Sigmoid colon (tissue), 6 donors: ENCODE measurements at regions not wholly inside any gene's neighbourhood (a gene's known extent, or its start where the extent isn't known, plus 50 kb on each side); places are given as distances from the start of the nearest gene placed in this dataset.
"Not testable (repeated sequence)": the region's sequence is repeated elsewhere in the genome, so short reads cannot be mapped to it uniquely, and the experiment has no call there.

Source experiments
- DNase-seq: peaks from one replicate; pipeline ENCODE4 v3.0.0-alpha.2; 2019
- H3K27ac ChIP-seq, 4 donors: fragments of 200-600 bp; sonication (generic); one replicate each; pipeline ENCODE4 v1.5.1; 2016 to 2019; ENCODE audit warnings: mild to moderate bottlenecking in 1 of 4
- H3K27me3 ChIP-seq, 3 donors: fragments of 200-600 bp; sonication (generic); one replicate each; pipeline ENCODE4 v1.5.1; 2019; ENCODE audit warnings: mild to moderate bottlenecking in 1 of 3
- H3K36me3 ChIP-seq, 4 donors: fragments of 200-600 bp; sonication (generic); one replicate each; pipeline ENCODE4 v1.5.1; 2016 to 2019
- H3K4me1 ChIP-seq, 4 donors: fragments of 200-600 bp; sonication (generic); one replicate each; pipeline ENCODE4 v1.5.1; 2017 to 2019
- H3K4me3 ChIP-seq, 4 donors: fragments of 200-600 bp; sonication (generic); one replicate each; pipeline ENCODE4 v1.5.1; 2017 to 2019; ENCODE audit warnings: mild to moderate bottlenecking in 2 of 4, moderate library complexity in 1 of 4
- H3K9me3 ChIP-seq, 4 donors: fragments of 200-600 bp in 3 of 4; sonication (generic) in 3 of 4; one replicate each; pipeline versions ENCODE4 v1.5.1 to v1.6.1; 2013 to 2019
- CTCF ChIP-seq, 4 experiments: fragments of 450-650 bp in 3 of 4; fragments of 200-600 bp in 1 of 4; IDR thresholded peaks; one replicate each; pipeline ENCODE4 v1.5.1; 2016 to 2019; ENCODE audit warnings: antibody characterized with exemption in 4 of 4, mild to moderate bottlenecking in 3 of 4, moderate library complexity in 2 of 4
- EP300 ChIP-seq, 4 donors: sonication (generic); formaldehyde crosslinking; IDR thresholded peaks; one replicate each; pipeline ENCODE4 v1.6.1; 2017; ENCODE audit warnings: antibody characterized with exemption in 4 of 4
- POLR2A ChIP-seq, 2 donors: fragments of 450-650 bp; IDR thresholded peaks; one replicate each; pipeline ENCODE4 v1.6.1; 2016; ENCODE audit warnings: antibody characterized with exemption in 2 of 2, mild to moderate bottlenecking in 2 of 2, moderate library complexity in 2 of 2
- POLR2AphosphoS5 ChIP-seq, 4 donors: sonication (generic); formaldehyde crosslinking; IDR thresholded peaks; one replicate each; pipeline ENCODE4 v1.6.1; 2017; ENCODE audit warnings: antibody characterized with exemption in 4 of 4
- WGBS, 2 donors: extraction: QIAGEN DNeasy Blood & Tissue Kit; methylation state at CpG; one replicate each; pipeline ENCODE4 v1.1.7; 2013; 5-methylcytosine and 5-hydroxymethylcytosine counted together
- intact Hi-C: fragments of 100-400 bp; cut with DNase I; formaldehyde crosslinking; loops from one replicate; pipeline ENCODE4 v1.15.1; 2023
- donor health status: healthy with polysubstance abuse.
- donor health status: healthy.

- no peak for TF ChIP-seq EP300 (IDR thresholded peaks at IDR 0.05)
- no peak for TF ChIP-seq CTCF (IDR thresholded peaks at IDR 0.05)
- no peak for TF ChIP-seq POLR2A (IDR thresholded peaks at IDR 0.05)
- no peak for TF ChIP-seq POLR2AphosphoS5 (IDR thresholded peaks at IDR 0.05)
- no peak overlapping the region for H3K27ac ChIP-seq
- intact Hi-C loops = no loop called here
- no peak overlapping the region for H3K4me3 ChIP-seq
- H3K27me3 ChIP-seq = no peaks in the 10 kb centered on the region
- no peaks in the 10 kb centered on the region for H3K36me3 ChIP-seq
- WGBS, 2 donors = 88 to 90% methylated on average over 2 of the region's 2 CpGs
- H3K9me3 ChIP-seq = no peaks in the 10 kb centered on the region
- DNase-seq = no peak
- H3K4me1 ChIP-seq = no peaks in the 10 kb centered on the region
Observed at GRCh38 chr2:184326066-184326465, 272.3 kb upstream of the ZNF804A start.

GRCh38 chr2:184327805-184328204 lies 270.5 kb upstream of the ZNF804A start:
- H3K4me3 ChIP-seq, H3K27me3 ChIP-seq, H3K27ac ChIP-seq, intact Hi-C loops, H3K9me3 ChIP-seq, H3K36me3 ChIP-seq, DNase-seq, H3K4me1 ChIP-seq: not testable (repeated sequence)
- 87 to 89% methylated on average over 30 of the region's 30 CpGs for WGBS, 2 donors

- H3K4me3 ChIP-seq, H3K9me3 ChIP-seq, H3K36me3 ChIP-seq, H3K27ac ChIP-seq, DNase-seq, H3K4me1 ChIP-seq, intact Hi-C loops, H3K27me3 ChIP-seq: not testable (repeated sequence)
- 95 to 97% methylated on average over 18 of the region's 18 CpGs for WGBS, 2 donors
Observed at GRCh38 chr2:184330561-184330960, 267.8 kb upstream of the ZNF804A start.

- H3K36me3 ChIP-seq = no peaks in the 10 kb centered on the region
- no peak for DNase-seq
- intact Hi-C loops = no loop called here
- no peak overlapping the region for H3K4me3 ChIP-seq
- H3K27ac ChIP-seq = no peak overlapping the region
- no peaks in the 10 kb centered on the region for H3K27me3 ChIP-seq
- no peaks in the 10 kb centered on the region for H3K9me3 ChIP-seq
- no peak for TF ChIP-seq CTCF (IDR thresholded peaks at IDR 0.05)
- TF ChIP-seq POLR2AphosphoS5 (IDR thresholded peaks at IDR 0.05) = no peak
- TF ChIP-seq POLR2A (IDR thresholded peaks at IDR 0.05) = no peak
- no peak for TF ChIP-seq EP300 (IDR thresholded peaks at IDR 0.05)
- 70 to 79% methylated on average over 1 of the region's 1 CpG for WGBS, 2 donors
- H3K4me1 ChIP-seq = no peaks in the 10 kb centered on the region
Observed at GRCh38 chr2:184336688-184337087, 261.6 kb upstream of the ZNF804A start.

- H3K27ac ChIP-seq = no peak overlapping the region
- no peak for DNase-seq
- no peak overlapping the region for H3K4me3 ChIP-seq
- 31 to 33% methylated on average over 3 of the region's 3 CpGs for WGBS, 2 donors
- intact Hi-C loops = no loop called here
- no peaks in the 10 kb centered on the region for H3K9me3 ChIP-seq
- H3K4me1 ChIP-seq = no peaks in the 10 kb centered on the region
- TF ChIP-seq POLR2AphosphoS5 (IDR thresholded peaks at IDR 0.05) (no peak), POLR2A (IDR thresholded peaks at IDR 0.05) (no peak), CTCF (IDR thresholded peaks at IDR 0.05) (no peak), EP300 (IDR thresholded peaks at IDR 0.05) (no peak)
- no peaks in the 10 kb centered on the region for H3K27me3 ChIP-seq
- H3K36me3 ChIP-seq = no peaks in the 10 kb centered on the region
Observed at GRCh38 chr2:184338771-184339170, 259.6 kb upstream of the ZNF804A start.

GRCh38 chr2:184339966-184340365 lies 258.4 kb upstream of the ZNF804A start:
- intact Hi-C loops = no loop called here
- Histone ChIP-seq H3K27me3 (no peaks in the 10 kb centered on the region), H3K4me1 (no peaks in the 10 kb centered on the region), H3K9me3 (no peaks in the 10 kb centered on the region), H3K27ac (no peak overlapping the region), H3K36me3 (no peaks in the 10 kb centered on the region), H3K4me3 (no peak overlapping the region)
- 50 to 75% methylated on average over 1 of the region's 1 CpG for WGBS, 2 donors
- DNase-seq = no peak
- TF ChIP-seq EP300 (IDR thresholded peaks at IDR 0.05) (no peak), POLR2AphosphoS5 (IDR thresholded peaks at IDR 0.05) (no peak), POLR2A (IDR thresholded peaks at IDR 0.05) (no peak), CTCF (IDR thresholded peaks at IDR 0.05) (no peak)
